H9 (cell line): ENCODE measurements at regions not wholly inside any gene's neighbourhood (a gene's known extent, or its start where the extent isn't known, plus 50 kb on each side); places are given as distances from the start of the nearest gene placed in this dataset.

ENCODE experiments used
- DNase-seq: peaks from one replicate; pipeline ENCODE4 v3.0.0-alpha.2; 2017
- H2AFZ ChIP-seq: one replicate; pipeline ENCODE4 v1.6.1; 2013; ENCODE audit warnings: mild to moderate bottlenecking, low read length, control low read depth, moderate library complexity
- H2AK5ac ChIP-seq: 2 replicates; pipeline ENCODE4 v1.6.1; 2013; ENCODE audit warnings: low read length, control low read depth, mixed read lengths; ENCODE audit not compliant: insufficient read length
- H2BK120ac ChIP-seq: one replicate; pipeline ENCODE4 v1.6.1; 2013; ENCODE audit warnings: low read depth, mild to moderate bottlenecking, low read length, control low read depth, inconsistent platforms; ENCODE audit not compliant: poor library complexity, severe bottlenecking
- H2BK12ac ChIP-seq: 2 replicates; pipeline ENCODE4 v1.6.1; 2013; ENCODE audit warnings: low read length, control low read depth, mixed read lengths, low read depth; ENCODE audit not compliant: insufficient read length
- H2BK15ac ChIP-seq: 2 replicates; pipeline ENCODE4 v1.6.1; 2013; ENCODE audit warnings: low read depth, low read length, control low read depth
- H2BK20ac ChIP-seq: one replicate; pipeline ENCODE4 v1.6.1; 2013; ENCODE audit warnings: low read depth, mild to moderate bottlenecking, low read length, control low read depth, inconsistent platforms; ENCODE audit not compliant: poor library complexity, severe bottlenecking
- H2BK5ac ChIP-seq: 2 replicates; pipeline ENCODE4 v1.6.1; 2013; ENCODE audit warnings: low read length, control low read depth, mixed read lengths; ENCODE audit not compliant: insufficient read length
- H3K14ac ChIP-seq: 2 replicates; pipeline ENCODE4 v1.6.1; 2013; ENCODE audit warnings: low read length, control low read depth; ENCODE audit not compliant: insufficient read depth
- H3K18ac ChIP-seq: 2 replicates; pipeline ENCODE4 v1.6.1; 2013; ENCODE audit warnings: low read depth, mild to moderate bottlenecking, mixed read lengths, low read length, control low read depth; ENCODE audit not compliant: insufficient read length
- H3K23ac ChIP-seq: 2 replicates; pipeline ENCODE4 v1.6.1; 2013; ENCODE audit warnings: low read length, control low read depth, mixed read lengths, low read depth; ENCODE audit not compliant: insufficient read length
- H3K23me2 ChIP-seq: 2 replicates; pipeline ENCODE4 v1.6.1; 2013; ENCODE audit warnings: low read depth, mild to moderate bottlenecking, mixed read lengths, low read length, control low read depth; ENCODE audit not compliant: insufficient read length, poor library complexity, severe bottlenecking
- H3K27ac ChIP-seq: 2 replicates; pipeline ENCODE4 v1.5.1; 2013; ENCODE audit warnings: low read length, control low read depth, mixed read lengths, low read depth; ENCODE audit not compliant: insufficient read length
- H3K27me3 ChIP-seq: 2 replicates; pipeline ENCODE4 v1.6.1; 2013; ENCODE audit warnings: low read length, control low read depth, inconsistent platforms; ENCODE audit not compliant: insufficient read depth
- H3K4ac ChIP-seq: 2 replicates; pipeline ENCODE4 v1.6.1; 2013; ENCODE audit warnings: low read depth, mild to moderate bottlenecking, control low read depth, inconsistent platforms, low read length, moderate library complexity
- H3K4me1 ChIP-seq: 2 replicates; pipeline ENCODE4 v1.6.1; 2013; ENCODE audit warnings: low read length, control low read depth, inconsistent platforms; ENCODE audit not compliant: insufficient read depth
- H3K4me2 ChIP-seq: 2 replicates; pipeline ENCODE4 v1.6.1; 2013; ENCODE audit warnings: low read length, control low read depth, mixed read lengths; ENCODE audit not compliant: insufficient read length, insufficient read depth
- H3K56ac ChIP-seq: 2 replicates; pipeline ENCODE4 v1.6.1; 2013; ENCODE audit warnings: low read depth, mild to moderate bottlenecking, mixed read lengths, low read length, control low read depth; ENCODE audit not compliant: insufficient read length
- H3K79me1 ChIP-seq: 2 replicates; pipeline ENCODE4 v1.6.1; 2013; ENCODE audit warnings: low read depth, mild to moderate bottlenecking, moderate library complexity, low read length, control low read depth, inconsistent platforms; ENCODE audit not compliant: insufficient read depth, poor library complexity, severe bottlenecking
- H3K79me2 ChIP-seq: 2 replicates; pipeline ENCODE4 v1.6.1; 2013; ENCODE audit warnings: low read length, control low read depth, inconsistent platforms; ENCODE audit not compliant: insufficient read depth
- H3K9ac ChIP-seq: 2 replicates; pipeline ENCODE4 v1.6.1; 2013; ENCODE audit warnings: low read length, control low read depth, mixed read lengths; ENCODE audit not compliant: insufficient read length; ENCODE audit errors: extremely low read depth
- H3K9me3 ChIP-seq: one replicate; pipeline ENCODE4 v1.6.1; 2013; ENCODE audit warnings: low read depth, low read length, inconsistent platforms; ENCODE audit not compliant: control insufficient read depth
- H3T11ph ChIP-seq: one replicate; pipeline ENCODE4 v1.6.1; 2013; ENCODE audit warnings: mild to moderate bottlenecking, low read length, control low read depth, inconsistent platforms
- H4K20me1 ChIP-seq: one replicate; pipeline ENCODE4 v1.6.1; 2013; ENCODE audit not compliant: control insufficient read depth, insufficient read length, insufficient read depth
- H4K5ac ChIP-seq: 2 replicates; pipeline ENCODE4 v1.6.1; 2013; ENCODE audit warnings: low read depth, mild to moderate bottlenecking, mixed read lengths, low read length, control low read depth; ENCODE audit not compliant: insufficient read length
- H4K8ac ChIP-seq: replicated peaks from 2 replicates; pipeline ENCODE4 v1.6.1; 2013; ENCODE audit warnings: low read length, control low read depth, mixed read lengths, low read depth; ENCODE audit not compliant: insufficient read length
- H4K91ac ChIP-seq: 2 replicates; pipeline ENCODE4 v1.6.1; 2013; ENCODE audit warnings: low read depth, mild to moderate bottlenecking, moderate library complexity, mixed read lengths, low read length, control low read depth; ENCODE audit not compliant: insufficient read length
- H3K27ac Mint-ChIP-seq, 3 experiments: 2 replicates in 2 of 3; 3 replicates in 1 of 3; pipeline ENCODE4 v1.8.0; 2020 to 2021; ENCODE audit warnings: mixed read lengths in 3 of 3, mild to moderate bottlenecking in 1 of 3, moderate library complexity in 1 of 3
- H3K27me3 Mint-ChIP-seq: 2 replicates; pipeline ENCODE4 v1.8.0; 2021; ENCODE audit warnings: low read depth, mild to moderate bottlenecking, moderate library complexity, mixed read lengths
- H3K36me3 Mint-ChIP-seq, 3 experiments: 2 replicates in 2 of 3; 3 replicates in 1 of 3; pipeline ENCODE4 v1.8.0; 2020 to 2021; ENCODE audit warnings: low read depth in 3 of 3, mixed read lengths in 3 of 3; ENCODE audit not compliant: insufficient read depth in 1 of 3
- H3K4me1 Mint-ChIP-seq, 2 experiments: 2 replicates each; pipeline ENCODE4 v1.8.0; 2020; ENCODE audit warnings: mixed read lengths in 2 of 2
- H3K4me3 Mint-ChIP-seq, 2 experiments: 2 replicates in 1 of 2; 3 replicates in 1 of 2; pipeline ENCODE4 v1.8.0; 2020 to 2021; ENCODE audit warnings: mild to moderate bottlenecking in 2 of 2, mixed read lengths in 2 of 2, moderate library complexity in 1 of 2
- H3K9me3 Mint-ChIP-seq, 2 experiments: 2 replicates in 1 of 2; 3 replicates in 1 of 2; pipeline ENCODE4 v1.8.0; 2020; ENCODE audit warnings: mild to moderate bottlenecking in 2 of 2, mixed read lengths in 2 of 2, moderate library complexity in 1 of 2
- CTCF ChIP-seq: fragments of 200-600 bp; sonication (generic); conservative IDR thresholded peaks from 3 replicates; pipeline ENCODE4 v1.8.0; 2021; ENCODE audit warnings: antibody characterized with exemption, mild to moderate bottlenecking
- WGBS: extraction: QIAGEN DNeasy Blood & Tissue Kit; methylation state at CpG from one replicate; pipeline ENCODE4 v1.1.7; 2013; ENCODE audit warnings: missing lambda C conversion rate, low lambda C conversion rate, mixed read lengths; ENCODE audit not compliant: insufficient read length; ENCODE audit errors: extremely low coverage; 5-methylcytosine and 5-hydroxymethylcytosine counted together

- Histone ChIP-seq H3K27me3 (no peaks in the 10 kb centered on the region; the same call in 1 of the 2 replicates), H2BK12ac (no peak overlapping the region), H2BK120ac (no peak overlapping the region), H3K18ac (no peak overlapping the region), H3K4me1 (no peaks in the 10 kb centered on the region; the same call in 1 of the 2 replicates), H3K23ac (no peak overlapping the region), H3K4me2 (no peak overlapping the region), H3K27ac (no peak overlapping the region), H4K20me1 (no peaks in the 10 kb centered on the region), H3K4ac (no peak overlapping the region), H3K56ac (no peak overlapping the region), H2BK20ac (no peak overlapping the region), H3K9me3 (no peaks in the 10 kb centered on the region), H3K79me2 (no peaks in the 10 kb centered on the region), H2BK15ac (no peak overlapping the region), H2AFZ (no peak overlapping the region), H3K79me1 (no peaks in the 10 kb centered on the region), H4K91ac (no peak overlapping the region), H3K9ac (no peak overlapping the region), H2AK5ac (no peak overlapping the region), H2BK5ac (no peak overlapping the region), H4K5ac (no peak overlapping the region), H4K8ac (no peak overlapping the region), H3T11ph (no peak overlapping the region), H3K14ac (no peak overlapping the region), H3K23me2 (peaks cover 3% of the 10 kb centered on the region)
- no peak for DNase-seq
- WGBS, result no CpG with 5 or more reads among the region's 59 CpGs
- TF ChIP-seq CTCF, result no peak
- peaks cover 33 to 36% of the 10 kb centered on the region in 2 experiments for H3K4me1 Mint-ChIP-seq
- H3K36me3 Mint-ChIP-seq, result no peaks in the 10 kb centered on the region
- H3K27me3 Mint-ChIP-seq, result no peaks in the 10 kb centered on the region
- no peak overlapping the region for H3K27ac Mint-ChIP-seq
- H3K4me3 Mint-ChIP-seq, result no peak overlapping the region
- H3K9me3 Mint-ChIP-seq, result no peaks in the 10 kb centered on the region
Measured at GRCh38 chr22:49540913-49541692, 286.6 kb downstream of the BRD1 start.
